ENCODE measurements at regions not wholly inside any gene's neighbourhood (a gene's known extent, or its start where the extent isn't known, plus 50 kb on each side); places are given as distances from the start of the nearest gene placed in this dataset.

GRCh38 chr13:21777813-21778212 lies 106.9 kb downstream of the FGF9 start:
- no peak for TF ChIP-seq ELK1 (IDR thresholded peaks at IDR 0.05; ENCODE audit: borderline replicate concordance, low read depth, low read length)
- Histone ChIP-seq H3K36me3 (ENCODE audit: control insufficient read depth, insufficient read depth, low read length) (no peaks in the 10 kb centered on the region), H2AK5ac (ENCODE audit: low read depth, low read length) (no peak overlapping the region), H2BK5ac (ENCODE audit: low read depth, low read length, poor library complexity, severe bottlenecking) (no peak overlapping the region), H3K79me1 (ENCODE audit: low read depth in 1 of 2, low read length in 2 of 2) (no peaks in the 10 kb centered on the region), H3K9ac (ENCODE audit: low read depth, low read length) (no peak overlapping the region), H4K8ac (ENCODE audit: low read depth in 2 of 2, low read length in 2 of 2) (no peak overlapping the region), H3K27ac (ENCODE audit: insufficient read depth, low read length) (no peak overlapping the region), H3K27me3 (ENCODE audit: control insufficient read depth, insufficient read depth, low read length) (peaks cover 2% of the 10 kb centered on the region; the same call in 1 of the 2 replicates), H4K20me1 (ENCODE audit: insufficient read depth, low read length) (no peaks in the 10 kb centered on the region), H2AFZ (replicated peaks; ENCODE audit: low read length, poor library complexity) (no peak overlapping the region), H3K56ac (ENCODE audit: extremely low read depth, insufficient read depth, low read length) (no peak overlapping the region), H3K14ac (replicated peaks; ENCODE audit: low read depth, low read length) (no peak overlapping the region), H2BK15ac (ENCODE audit: low read depth, low read length) (no peak overlapping the region), H3K4ac (ENCODE audit: low read depth, low read length) (no peak overlapping the region), H3K9me3 (ENCODE audit: control insufficient read depth, insufficient read depth, low read length) (peaks cover 3% of the 10 kb centered on the region; the same call in 1 of the 2 replicates), H3K23ac (ENCODE audit: low read depth, low read length) (no peak overlapping the region), H3K18ac (ENCODE audit: low read depth, low read length) (no peak overlapping the region), H3K4me1 (ENCODE audit: control insufficient read depth, insufficient read depth, low read length) (peaks cover 2% of the 10 kb centered on the region; the same call in 1 of the 2 replicates), H2BK20ac (ENCODE audit: low read depth, low read length) (no peak overlapping the region), H4K91ac (ENCODE audit: insufficient read depth, low read depth, low read length) (no peak overlapping the region), H3K9me1 (ENCODE audit: insufficient read depth, low read length) (no peaks in the 10 kb centered on the region), H3K4me3 (ENCODE audit: insufficient read depth, low read depth, low read length) (no peak overlapping the region), H4K5ac (ENCODE audit: low read depth, low read length) (no peak overlapping the region), H2BK120ac (ENCODE audit: low read depth, low read length) (no peak overlapping the region), H3K4me2 (ENCODE audit: low read depth, low read length) (no peak overlapping the region), H2AK9ac (replicated peaks; ENCODE audit: low read depth, low read length, poor library complexity) (no peak overlapping the region)
- no peak for DNase-seq
- WGBS, 2 experiments (ENCODE audit: extremely low coverage in 2 of 2, insufficient read length in 1 of 2): no CpG with 5 or more reads among the region's 3 CpGs
- intact Hi-C loops (cut with micrococcal nuclease): no loop called here
- BruUV-seq (replicated peaks): no TSS peak
- ChIA-PET POLR2A (ENCODE audit: unreplicated experiment) (no interaction called here), CTCF (no interaction called here)
- dilution Hi-C loops (cut with HindIII; ENCODE audit: low sequenced_read_pairs, unreplicated experiment): no loop called here
- in situ Hi-C loops (cut with MboI; ENCODE audit: low sequenced_read_pairs): no loop called here
- no peak for ATAC-seq (ENCODE audit: low read depth)
